CD4-positive, alpha-beta T cell treated with Interferon alpha-2 for 1 hour (primary cell): ENCODE measurements at regions not wholly inside any gene's neighbourhood (a gene's known extent, or its start where the extent isn't known, plus 50 kb on each side); places are given as distances from the start of the nearest gene placed in this dataset.

Experiments
- DNase-seq, 2 donors: peaks; one replicate each; pipeline ENCODE4 v3.0.0-alpha.2; 2020 to 2022

- no peak for DNase-seq
These were observed 474.9 kb upstream of the GOLIM4 start for GRCh38 chr3:168570404-168571155.

GRCh38 chr3:168558728-168559411 is 463.1 kb upstream of the GOLIM4 start:
- no peak for DNase-seq

GRCh38 chr3:168552251-168552650 is 456.5 kb upstream of the GOLIM4 start:
- DNase-seq, result no peak

- DNase-seq, result no peak
These were observed 453.0 kb upstream of the GOLIM4 start for GRCh38 chr3:168548719-168549118.

- no peak for DNase-seq
These were observed 451.0 kb upstream of the GOLIM4 start for GRCh38 chr3:168546707-168547106.

GRCh38 chr3:168545591-168545990 is 449.9 kb upstream of the GOLIM4 start:
- no peak for DNase-seq

- no peak for DNase-seq
These were observed 448.6 kb upstream of the GOLIM4 start for GRCh38 chr3:168544097-168544957.

GRCh38 chr3:168540726-168541125 is 445.0 kb upstream of the GOLIM4 start:
- no peak for DNase-seq

GRCh38 chr3:168539909-168540308 is 444.2 kb upstream of the GOLIM4 start:
- no peak for DNase-seq

GRCh38 chr3:168534761-168535160 is 439.0 kb upstream of the GOLIM4 start:
- no peak for DNase-seq

- no peak for DNase-seq
These were observed 437.9 kb upstream of the GOLIM4 start for GRCh38 chr3:168533600-168533999.

- DNase-seq, result no peak
These were observed 436.4 kb upstream of the GOLIM4 start for GRCh38 chr3:168532135-168532534.

- DNase-seq, result no peak
These were observed 435.4 kb upstream of the GOLIM4 start for GRCh38 chr3:168531116-168531515.

- DNase-seq, result no peak
These were observed 428.4 kb upstream of the GOLIM4 start for GRCh38 chr3:168524129-168524528.

- DNase-seq, result no peak
These were observed 421.7 kb upstream of the GOLIM4 start for GRCh38 chr3:168517249-168518071.

GRCh38 chr3:168514252-168514651 is 418.5 kb upstream of the GOLIM4 start:
- no peak for DNase-seq

GRCh38 chr3:168512802-168513201 is 417.1 kb upstream of the GOLIM4 start:
- DNase-seq, result no peak

GRCh38 chr3:168511428-168512014 is 415.8 kb upstream of the GOLIM4 start:
- no peak for DNase-seq

GRCh38 chr3:168506589-168506988 is 410.9 kb upstream of the GOLIM4 start:
- DNase-seq, result no peak

GRCh38 chr3:168501570-168501969 is 405.8 kb upstream of the GOLIM4 start:
- DNase-seq, result no peak

GRCh38 chr3:168498194-168498593 is 402.5 kb upstream of the GOLIM4 start:
- no peak for DNase-seq

GRCh38 chr3:168497741-168498140 is 402.0 kb upstream of the GOLIM4 start:
- no peak for DNase-seq
